H1 (cell line): ENCODE measurements at regions not wholly inside any gene's neighbourhood (a gene's known extent, or its start where the extent isn't known, plus 50 kb on each side); places are given as distances from the start of the nearest gene placed in this dataset.

ENCODE experiments used
- CTCF ChIA-PET: fragments of 300-600 bp; sonication (Branson Sonifier 250); formaldehyde crosslinking; loops from one replicate; lab custom pipeline; 2021; ENCODE audit not compliant: partially characterized antibody; lab: Charles Lee
- POLR2A ChIA-PET: fragments of 300-600 bp; sonication (Branson Sonifier 250); formaldehyde crosslinking; loops from one replicate; lab custom pipeline; 2021; ENCODE audit warnings: inconsistent platforms; ENCODE audit not compliant: partially characterized antibody; lab: Charles Lee
- DNase-seq, 2 experiments: peaks; one replicate each; pipeline versions ENCODE4 v3.0.0 to v3.0.0-alpha.2; 2010 to 2022; ENCODE audit warnings: low spot score in 2 of 2, low read depth in 1 of 2, mixed read lengths in 1 of 2
- FAIRE-seq: peaks from 2 replicates; lab custom pipeline; 2011; peaks lifted over from hg19 to GRCh38; lab: Jason Lieb, UNC
- H2AFZ ChIP-seq: 2 replicates; pipeline ENCODE4 v1.8.1; 2012; ENCODE audit warnings: low read length, inconsistent platforms
- H2AK5ac ChIP-seq: 2 replicates; pipeline ENCODE4 v1.6.1; 2013; ENCODE audit warnings: low read depth, low read length
- H2BK120ac ChIP-seq: replicated peaks from 2 replicates; pipeline ENCODE3; 2013; ENCODE audit warnings: low read depth, low read length, inconsistent platforms
- H2BK12ac ChIP-seq: 2 replicates; pipeline ENCODE4 v1.6.1; 2013; ENCODE audit warnings: low read depth, low read length
- H2BK15ac ChIP-seq: 2 replicates; pipeline ENCODE4 v1.6.1; 2013; ENCODE audit warnings: low read length
- H2BK20ac ChIP-seq: 2 replicates; pipeline ENCODE4 v1.6.1; 2013; ENCODE audit warnings: low read length
- H2BK5ac ChIP-seq: 2 replicates; pipeline ENCODE4 v1.6.1; 2013; ENCODE audit warnings: low read depth, low read length
- H3K14ac ChIP-seq: 2 replicates; pipeline ENCODE4 v1.6.1; 2013; ENCODE audit warnings: inconsistent platforms; ENCODE audit not compliant: insufficient read length
- H3K18ac ChIP-seq: 2 replicates; pipeline ENCODE4 v1.6.1; 2013; ENCODE audit warnings: low read length; ENCODE audit errors: extremely low read depth
- H3K23ac ChIP-seq: 2 replicates; pipeline ENCODE4 v1.6.1; 2013; ENCODE audit warnings: inconsistent platforms; ENCODE audit not compliant: insufficient read length
- H3K23me2 ChIP-seq: 2 replicates; pipeline ENCODE4 v1.6.1; 2013; ENCODE audit warnings: low read depth, low read length
- H3K27ac ChIP-seq: 2 replicates; pipeline ENCODE4 v1.6.1; 2011; ENCODE audit warnings: low read depth, low read length, inconsistent platforms
- H3K27me3 ChIP-seq, 4 experiments: replicated peaks in 1 of 4; 1 replicate in 1 of 4; 2 replicates in 3 of 4; pipeline versions ENCODE4 v1.6.1 to v1.8.1; 2011 to 2013; ENCODE audit warnings: low read length in 3 of 4, mild to moderate bottlenecking in 3 of 4, inconsistent platforms in 2 of 4, mixed read lengths in 2 of 4, moderate library complexity in 1 of 4; ENCODE audit not compliant: control insufficient read depth in 3 of 4, insufficient read depth in 3 of 4; ENCODE audit errors: extremely low read depth in 1 of 4
- H3K36me3 ChIP-seq, 4 experiments: 2 replicates each; pipeline versions ENCODE4 v1.6.1 to v1.8.1; 2011 to 2013; ENCODE audit warnings: mild to moderate bottlenecking in 4 of 4, low read length in 3 of 4, moderate library complexity in 2 of 4, control low read depth in 1 of 4, inconsistent platforms in 1 of 4; ENCODE audit not compliant: insufficient read depth in 4 of 4, control insufficient read depth in 2 of 4
- H3K4ac ChIP-seq: replicated peaks from 2 replicates; pipeline ENCODE3; 2013; ENCODE audit warnings: low read length, low read depth, mixed read lengths, inconsistent platforms; ENCODE audit not compliant: insufficient read length
- H3K4me1 ChIP-seq, 4 experiments: replicated peaks in 1 of 4; 1 replicate in 1 of 4; 2 replicates in 3 of 4; pipeline versions ENCODE4 v1.6.1 to v1.8.1; 2011 to 2013; ENCODE audit warnings: low read length in 3 of 4, inconsistent platforms in 2 of 4, mixed read lengths in 1 of 4; ENCODE audit not compliant: insufficient read depth in 4 of 4, control insufficient read depth in 3 of 4
- H3K4me2 ChIP-seq, 2 experiments: 2 replicates each; pipeline versions ENCODE4 v1.6.1 to v1.8.1; 2011 to 2013; ENCODE audit warnings: low read depth in 2 of 2, low read length in 2 of 2, control low read depth in 1 of 2, inconsistent platforms in 1 of 2, mild to moderate bottlenecking in 1 of 2; ENCODE audit not compliant: insufficient read depth in 1 of 2
- H3K4me3 ChIP-seq, 4 experiments: fragments of 200-600, 300-600 bp in 1 of 4; sonication (generic), shearing (Covaris generic), sonication (Bioruptor Twin) in 1 of 4; 2 replicates each; pipeline versions ENCODE4 v1.5.1 to v1.8.1; 2011 to 2016; ENCODE audit warnings: low read length in 4 of 4, low read depth in 3 of 4, control low read depth in 2 of 4, inconsistent platforms in 2 of 4, mild to moderate bottlenecking in 2 of 4, mixed read lengths in 1 of 4, moderate library complexity in 1 of 4; ENCODE audit not compliant: insufficient read depth in 2 of 4; ENCODE audit errors: extremely low read depth in 1 of 4
- H3K56ac ChIP-seq: replicated peaks from 2 replicates; pipeline ENCODE3; 2013; ENCODE audit warnings: low read depth, mild to moderate bottlenecking, mixed read lengths, low read length, inconsistent platforms; ENCODE audit not compliant: insufficient read length
- H3K79me1 ChIP-seq: 2 replicates; pipeline ENCODE4 v1.6.1; 2013; ENCODE audit warnings: low read depth, low read length, control low read depth
- H3K79me2 ChIP-seq, 2 experiments: 2 replicates each; pipeline versions ENCODE4 v1.6.1 to v1.8.1; 2012 to 2013; ENCODE audit warnings: low read length in 2 of 2, mild to moderate bottlenecking in 2 of 2, inconsistent platforms in 1 of 2; ENCODE audit not compliant: insufficient read depth in 2 of 2, control insufficient read depth in 1 of 2
- H3K9ac ChIP-seq, 4 experiments: replicated peaks in 1 of 4; 1 replicate in 1 of 4; 2 replicates in 3 of 4; pipeline versions ENCODE4 v1.6.1 to v1.8.1; 2011 to 2013; ENCODE audit warnings: low read depth in 3 of 4, low read length in 3 of 4, control low read depth in 2 of 4, mild to moderate bottlenecking in 2 of 4, moderate library complexity in 2 of 4, inconsistent platforms in 1 of 4; ENCODE audit errors: extremely low read depth in 1 of 4
- H3K9me3 ChIP-seq, 2 experiments: 2 replicates each; pipeline versions ENCODE4 v1.6.1 to v1.8.1; 2012 to 2013; ENCODE audit warnings: mild to moderate bottlenecking in 2 of 2, moderate library complexity in 2 of 2, control low read depth in 1 of 2, inconsistent platforms in 1 of 2, low read depth in 1 of 2, low read length in 1 of 2, mixed read lengths in 1 of 2; ENCODE audit not compliant: insufficient read depth in 2 of 2
- H4K20me1 ChIP-seq, 2 experiments: replicated peaks in 1 of 2; 2 replicates each; pipeline versions ENCODE3 to v1.8.1; 2011 to 2013; ENCODE audit warnings: inconsistent platforms in 2 of 2, low read length in 2 of 2, mild to moderate bottlenecking in 1 of 2; ENCODE audit not compliant: insufficient read depth in 2 of 2, control insufficient read depth in 1 of 2
- H4K5ac ChIP-seq: 2 replicates; pipeline ENCODE4 v1.6.1; 2013; ENCODE audit warnings: low read length, low read depth, mixed read lengths, inconsistent platforms; ENCODE audit not compliant: insufficient read length
- H4K8ac ChIP-seq: 2 replicates; pipeline ENCODE4 v1.8.0; 2013; ENCODE audit warnings: mild to moderate bottlenecking, moderate library complexity, low read length, inconsistent platforms; ENCODE audit not compliant: insufficient read depth; ENCODE audit errors: extremely low read depth
- H4K91ac ChIP-seq: replicated peaks from 2 replicates; pipeline ENCODE3; 2013; ENCODE audit warnings: low read length, mixed read lengths, inconsistent platforms; ENCODE audit not compliant: insufficient read length
- POU5F1 ChIP-seq: IDR thresholded peaks from 2 replicates; pipeline ENCODE4 v1.6.1; 2011; ENCODE audit warnings: low read depth, mild to moderate bottlenecking, low read length, moderate library complexity
- RXRA ChIP-seq: IDR thresholded peaks from 2 replicates; pipeline ENCODE4 v1.6.1; 2011; ENCODE audit warnings: low read depth, mild to moderate bottlenecking, low read length, moderate library complexity; ENCODE audit not compliant: insufficient read depth
- SP1 ChIP-seq: IDR thresholded peaks from 2 replicates; pipeline ENCODE4 v1.6.1; 2011; ENCODE audit warnings: low read depth, low read length
- SP2 ChIP-seq: IDR thresholded peaks from 2 replicates; pipeline ENCODE4 v1.6.1; 2012; ENCODE audit warnings: mild to moderate bottlenecking, low read length, inconsistent platforms
- SP4 ChIP-seq: IDR thresholded peaks from 2 replicates; pipeline ENCODE4 v1.6.1; 2012; ENCODE audit warnings: low read length, inconsistent platforms
- TAF7 ChIP-seq: optimal IDR thresholded peaks from 2 replicates; pipeline ENCODE3; 2011; ENCODE audit warnings: low read depth, mild to moderate bottlenecking, inconsistent platforms, low read length, moderate library complexity, borderline replicate concordance
- TEAD4 ChIP-seq: IDR thresholded peaks from 2 replicates; pipeline ENCODE4 v1.6.1; 2012; ENCODE audit warnings: low read depth, low read length, inconsistent platforms, mixed read lengths
- WGBS, 2 experiments: shearing (Covaris generic) in 1 of 2; methylation state at CpG; one replicate each; pipeline versions ENCODE4 v1.1.6 to v1.1.7; 2013 to 2015; ENCODE audit warnings: low lambda C conversion rate in 2 of 2, mixed read lengths in 2 of 2, inconsistent platforms in 1 of 2, low coverage in 1 of 2, missing lambda C conversion rate in 1 of 2; ENCODE audit not compliant: insufficient replicate concordance in 2 of 2, insufficient coverage in 1 of 2, insufficient read length in 1 of 2; ENCODE audit errors: extremely low coverage in 1 of 2, missing lambda C conversion rate in 1 of 2; 5-methylcytosine and 5-hydroxymethylcytosine counted together
- TF ChIP-seq, protein P1 (sequence below): IDR thresholded peaks from 2 replicates; pipeline ENCODE4 v1.6.1; 2011; ENCODE audit warnings: low read length, improper control_type of control experiment
- TF ChIP-seq, protein P2 (sequence below): IDR thresholded peaks from 2 replicates; pipeline ENCODE4 v1.6.1; 2012; ENCODE audit warnings: inconsistent platforms

DNA sequence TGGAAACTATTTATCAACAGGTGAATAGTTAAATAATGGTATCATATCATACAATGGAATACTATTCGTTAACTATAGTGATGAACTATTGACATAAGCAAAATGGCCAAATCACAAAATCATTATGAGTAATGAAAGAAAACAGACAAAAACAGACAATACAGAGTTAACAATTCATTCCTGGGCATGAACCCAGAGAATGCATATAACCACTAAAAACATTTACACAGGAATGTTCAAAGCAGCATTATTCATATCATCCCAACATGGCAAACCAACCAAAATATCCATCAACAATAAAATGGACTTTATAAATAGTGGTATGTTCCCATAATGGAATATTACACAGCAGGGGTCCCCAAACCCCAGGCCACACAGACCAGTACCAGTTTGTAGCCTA is 131.2 kb upstream of the CYP1B1 start:
- TF ChIP-seq TAF7, result no peak
- TF ChIP-seq, protein P1, sequence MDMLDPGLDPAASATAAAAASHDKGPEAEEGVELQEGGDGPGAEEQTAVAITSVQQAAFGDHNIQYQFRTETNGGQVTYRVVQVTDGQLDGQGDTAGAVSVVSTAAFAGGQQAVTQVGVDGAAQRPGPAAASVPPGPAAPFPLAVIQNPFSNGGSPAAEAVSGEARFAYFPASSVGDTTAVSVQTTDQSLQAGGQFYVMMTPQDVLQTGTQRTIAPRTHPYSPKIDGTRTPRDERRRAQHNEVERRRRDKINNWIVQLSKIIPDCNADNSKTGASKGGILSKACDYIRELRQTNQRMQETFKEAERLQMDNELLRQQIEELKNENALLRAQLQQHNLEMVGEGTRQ, result no peak
- no peak for TF ChIP-seq TEAD4
- no peak for TF ChIP-seq POU5F1
- TF ChIP-seq, protein P2, sequence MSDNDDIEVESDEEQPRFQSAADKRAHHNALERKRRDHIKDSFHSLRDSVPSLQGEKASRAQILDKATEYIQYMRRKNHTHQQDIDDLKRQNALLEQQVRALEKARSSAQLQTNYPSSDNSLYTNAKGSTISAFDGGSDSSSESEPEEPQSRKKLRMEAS, result no peak
- TF ChIP-seq SP2, result no peak
- no peak for TF ChIP-seq SP1
- no peak for TF ChIP-seq RXRA
- TF ChIP-seq SP4, result no peak
- TF ChIP-seq, all 59 proteins: peak for 0
- Histone ChIP-seq H2BK20ac (no peak overlapping the region), H3K23ac (no peak overlapping the region), H3K9ac (no peak overlapping the region), H3K36me3 (no peaks in the 10 kb centered on the region), H3K27ac (no peak overlapping the region), H3K27me3 (no peaks in the 10 kb centered on the region), H3K9me3 (peaks cover 0 to 6% of the 10 kb centered on the region in 2 experiments; a peak in 1 of 4 replicates), H3K23me2 (no peaks in the 10 kb centered on the region), H3K4me3 (no peak overlapping the region), H3K4me2 (no peak overlapping the region), H3K4me1 (no peaks in the 10 kb centered on the region), H4K8ac (no peak overlapping the region), H3K56ac (no peak overlapping the region), H2BK5ac (no peak overlapping the region), H2AFZ (no peak overlapping the region), H2BK15ac (no peak overlapping the region), H2BK120ac (no peak overlapping the region), H3K14ac (no peak overlapping the region), H2AK5ac (no peak overlapping the region), H3K79me1 (no peaks in the 10 kb centered on the region), H4K5ac (no peak overlapping the region), H3K18ac (no peak overlapping the region), H2BK12ac (no peak overlapping the region), H4K91ac (no peak overlapping the region), H3K4ac (no peak overlapping the region), H3K79me2 (no peaks in the 10 kb centered on the region), H4K20me1 (no peaks in the 10 kb centered on the region)
- ChIA-PET POLR2A (no interaction called here), CTCF (no interaction called here)
- FAIRE-seq (no peak), DNase-seq (no peak)
- WGBS, 2 experiments, result 96% methylated on average over 1 of the region's 1 CpG; no CpG with 5 or more reads in 1 of the 2 experiments
